ENCODE measurements at regions not wholly inside any gene's neighbourhood (a gene's known extent, or its start where the extent isn't known, plus 50 kb on each side); places are given as distances from the start of the nearest gene placed in this dataset.

GRCh38 chr16:79386299-79386698 lies 214.2 kb downstream of the MAF start:
- ATAC-seq (no peak), DNase-seq (ENCODE audit: low spot score) (no peak), FAIRE-seq (no peak)
- in situ Hi-C loops (cut with HindIII; ENCODE audit: extremely low pct_ligation_motif_present, low pct_unique_long_range_greater_than_20kb) (no loop called here), intact Hi-C loops (cut with micrococcal nuclease; ENCODE audit: unreplicated experiment) (no loop called here)
- ChIA-PET POLR2A (no interaction called here), CTCF (ENCODE audit: low intra/inter-chr PET ratio, low total read pairs) (no interaction called here)
- Histone ChIP-seq H3K9ac (ENCODE audit: insufficient read depth, low read depth, low read length) (no peak overlapping the region), H3K27me3 (ENCODE audit: control insufficient read depth in 1 of 2, insufficient read depth in 2 of 2, low read length in 2 of 2) (no peaks in the 10 kb centered on the region), H3K36me3 (replicated peaks in 1 of 2; ENCODE audit: control insufficient read depth in 1 of 2, insufficient read depth in 2 of 2, low read length in 2 of 2) (no peaks in the 10 kb centered on the region), H3K9me3 (ENCODE audit: low read length) (no peaks in the 10 kb centered on the region), H3K4me2 (ENCODE audit: low read depth, low read length) (no peak overlapping the region), H3K27ac (ENCODE audit: extremely low read length, insufficient read depth, low read length) (no peak overlapping the region), H4K20me1 (ENCODE audit: insufficient read depth, low read length) (no peaks in the 10 kb centered on the region), H3K79me2 (ENCODE audit: insufficient read depth, low read length) (no peaks in the 10 kb centered on the region), H3K4me3 (replicated peaks in 1 of 3; ENCODE audit: insufficient read depth in 1 of 3, low read depth in 2 of 3, low read length in 3 of 3) (no peak overlapping the region), H3K4me1 (ENCODE audit: insufficient read depth, low read length) (peaks cover 2% of the 10 kb centered on the region; the same call in 1 of the 2 replicates), H2AFZ (ENCODE audit: low read length) (no peak overlapping the region)
- BruUV-seq (replicated peaks): no TSS peak
- TF ChIP-seq MXD3 (CRISPR knock-in tag; IDR thresholded peaks at IDR 0.05) (no peak), TRIM22 (IDR thresholded peaks at IDR 0.05) (no peak), MIXL1 (CRISPR knock-in tag; IDR thresholded peaks at IDR 0.05) (no peak), ZNF770 (CRISPR knock-in tag; IDR thresholded peaks at IDR 0.05) (no peak), SATB2 (CRISPR knock-in tag; IDR thresholded peaks at IDR 0.05) (no peak), PRDM10 (CRISPR knock-in tag; IDR thresholded peaks at IDR 0.05; ENCODE audit: low read depth) (no peak)
- 34% methylated on average over 7 of the region's 7 CpGs for WGBS (ENCODE audit: low lambda C conversion rate)
